MM.1S (cell line): ENCODE measurements at regions not wholly inside any gene's neighbourhood (a gene's known extent, or its start where the extent isn't known, plus 50 kb on each side); places are given as distances from the start of the nearest gene placed in this dataset.

Experiments
- EZH2 ChIP-seq: fragments of 300-600 bp; sonication (generic); optimal IDR thresholded peaks from 2 replicates; pipeline ENCODE3; 2017; ENCODE audit warnings: low read depth, mild to moderate bottlenecking, antibody characterized with exemption, low read length, mixed read lengths
- EZH2phosphoT487 ChIP-seq: fragments of 300-600 bp; sonication (generic); IDR thresholded peaks from 2 replicates; pipeline ENCODE4 v1.6.1; 2018; ENCODE audit warnings: antibody characterized with exemption, low read length
- TF ChIP-seq, protein P1 (sequence below): fragments of 300-600 bp; sonication (generic); IDR thresholded peaks from 2 replicates; pipeline ENCODE4 v1.5.1; 2016; ENCODE audit warnings: antibody characterized with exemption, low read length, mixed read lengths

GRCh38 chr5:27854243-27854852 lies 816.0 kb upstream of the CDH9 start:
- TF ChIP-seq, protein P1, sequence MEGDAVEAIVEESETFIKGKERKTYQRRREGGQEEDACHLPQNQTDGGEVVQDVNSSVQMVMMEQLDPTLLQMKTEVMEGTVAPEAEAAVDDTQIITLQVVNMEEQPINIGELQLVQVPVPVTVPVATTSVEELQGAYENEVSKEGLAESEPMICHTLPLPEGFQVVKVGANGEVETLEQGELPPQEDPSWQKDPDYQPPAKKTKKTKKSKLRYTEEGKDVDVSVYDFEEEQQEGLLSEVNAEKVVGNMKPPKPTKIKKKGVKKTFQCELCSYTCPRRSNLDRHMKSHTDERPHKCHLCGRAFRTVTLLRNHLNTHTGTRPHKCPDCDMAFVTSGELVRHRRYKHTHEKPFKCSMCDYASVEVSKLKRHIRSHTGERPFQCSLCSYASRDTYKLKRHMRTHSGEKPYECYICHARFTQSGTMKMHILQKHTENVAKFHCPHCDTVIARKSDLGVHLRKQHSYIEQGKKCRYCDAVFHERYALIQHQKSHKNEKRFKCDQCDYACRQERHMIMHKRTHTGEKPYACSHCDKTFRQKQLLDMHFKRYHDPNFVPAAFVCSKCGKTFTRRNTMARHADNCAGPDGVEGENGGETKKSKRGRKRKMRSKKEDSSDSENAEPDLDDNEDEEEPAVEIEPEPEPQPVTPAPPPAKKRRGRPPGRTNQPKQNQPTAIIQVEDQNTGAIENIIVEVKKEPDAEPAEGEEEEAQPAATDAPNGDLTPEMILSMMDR, result no peak
- TF ChIP-seq EZH2, result no peak
- no peak for TF ChIP-seq EZH2phosphoT487
